ENCODE measurements at regions not wholly inside any gene's neighbourhood (a gene's known extent, or its start where the extent isn't known, plus 50 kb on each side); places are given as distances from the start of the nearest gene placed in this dataset.
A peak's percentile ranks its signal among the peaks of the same experiment; 100 is the strongest.
"Not testable (repeated sequence)": the region's sequence is repeated elsewhere in the genome, so short reads cannot be mapped to it uniquely, and the experiment has no call there.

DNA sequence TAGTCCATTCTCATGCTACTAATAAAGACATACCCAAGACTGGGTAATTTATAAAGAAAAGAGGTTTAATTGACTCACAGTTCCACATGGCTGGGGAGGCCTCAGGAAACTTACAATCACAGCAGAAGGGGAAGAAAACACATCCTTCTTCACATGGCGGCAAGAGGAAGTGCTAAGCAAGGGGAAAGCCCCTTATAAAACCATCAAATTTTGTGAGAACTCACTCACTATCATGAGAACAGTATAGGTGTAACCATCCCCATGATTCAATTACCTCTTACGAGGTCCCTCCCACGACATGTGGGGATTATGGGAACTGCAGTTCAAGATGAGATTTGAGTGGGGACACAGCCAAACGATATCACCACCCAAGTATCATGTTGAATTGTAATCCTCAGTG is 52.7 kb upstream of the FOXO6 start:
- H3K4me1 ChIP-seq; intact Hi-C loops (cut with DNase I; ENCODE audit: low total_unique reads); H3K4me3 ChIP-seq; H3K9me3 ChIP-seq; H3K27ac ChIP-seq; H3K27me3 ChIP-seq; H3K36me3 ChIP-seq; DNase-seq: not testable (repeated sequence)
- 73 to 81% (median 80%) methylated on average over 4 of the region's 4 CpGs for WGBS, 5 donors

DNA sequence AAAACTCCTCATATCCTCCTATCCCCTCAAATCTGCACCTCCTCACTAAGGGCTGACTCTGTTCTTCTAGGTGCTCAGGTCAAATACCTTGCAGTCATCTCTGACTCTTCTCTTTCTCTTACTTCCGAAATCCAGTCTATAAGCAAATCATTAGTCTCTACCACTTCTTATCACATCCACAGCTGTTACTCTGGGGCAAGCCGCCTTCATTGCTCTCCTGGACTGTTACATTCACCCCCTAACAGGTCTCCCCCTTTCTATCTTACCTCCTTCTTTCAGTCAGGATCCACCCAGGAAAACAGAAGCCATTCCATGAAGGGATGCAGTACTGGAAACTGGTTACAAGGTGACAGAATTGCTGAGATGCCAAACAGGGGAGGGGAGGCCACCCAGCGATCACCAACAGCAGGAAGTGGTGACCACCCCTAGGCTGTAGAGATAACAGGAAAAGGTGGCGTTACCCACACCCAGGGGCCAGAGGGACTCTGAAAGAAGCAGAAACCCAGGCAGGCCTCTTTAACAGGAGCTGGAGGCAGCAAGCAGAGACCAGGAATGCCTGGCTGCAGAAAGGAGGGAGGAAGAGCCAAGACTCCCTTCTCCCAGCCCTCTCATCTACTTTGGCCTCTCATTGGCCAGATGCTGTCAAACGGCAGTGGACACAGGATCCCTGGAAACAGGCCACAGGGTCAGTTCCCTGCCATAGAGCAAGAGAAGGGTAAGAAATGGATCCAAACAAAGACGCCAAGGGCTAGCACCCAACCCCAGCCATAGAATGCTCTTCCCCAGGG is 55.5 kb upstream of the FOXO6 start:
- peak in 1 of 2 donors; percentile 10 for DNase-seq
- TF ChIP-seq EP300 (IDR thresholded peaks at IDR 0.05) (no peak), POLR2AphosphoS5 (IDR thresholded peaks at IDR 0.05) (no peak), POLR2A (IDR thresholded peaks at IDR 0.05) (no peak), CTCF (IDR thresholded peaks at IDR 0.05) (no peak)
- H3K36me3 ChIP-seq, result no peaks in the 10 kb centered on the region
- peaks cover 0 to 9% (median 0%) of the 10 kb centered on the region in 4 donors for H3K9me3 ChIP-seq
- intact Hi-C loops (cut with DNase I; ENCODE audit: low total_unique reads), result no loop called here
- no peaks in the 10 kb centered on the region for H3K27me3 ChIP-seq
- 58 to 78% (median 65%) methylated on average over 6 of the region's 6 CpGs for WGBS, 5 donors
- H3K4me3 ChIP-seq, result no peak overlapping the region
- no peak overlapping the region for H3K27ac ChIP-seq
- H3K4me1 ChIP-seq, result no peaks in the 10 kb centered on the region

DNA sequence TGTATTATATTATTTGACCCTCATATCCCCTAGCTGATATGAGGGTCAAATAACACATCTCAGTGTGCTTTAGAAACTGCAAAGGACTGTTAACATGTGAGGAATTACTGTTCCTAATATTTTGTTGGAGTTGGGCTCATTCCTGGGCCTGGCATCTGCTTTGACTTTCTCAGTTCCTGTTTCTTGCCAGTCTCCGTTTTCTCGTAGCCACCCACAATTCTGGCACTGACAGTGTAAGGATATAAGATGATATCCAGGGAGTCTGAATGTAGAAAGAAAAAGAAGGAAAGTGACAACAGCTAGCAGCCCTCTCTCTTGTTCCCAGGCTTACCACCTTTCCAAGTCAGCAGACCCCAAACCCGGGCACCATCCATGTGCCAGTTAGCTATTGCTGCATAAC is 54.4 kb upstream of the SCMH1 start:
- no peaks in the 10 kb centered on the region for H3K27me3 ChIP-seq
- TF ChIP-seq POLR2A (IDR thresholded peaks at IDR 0.05), result no peak
- TF ChIP-seq EP300 (IDR thresholded peaks at IDR 0.05), result no peak
- TF ChIP-seq POLR2AphosphoS5 (IDR thresholded peaks at IDR 0.05), result no peak
- no peak for TF ChIP-seq CTCF (IDR thresholded peaks at IDR 0.05)
- intact Hi-C loops (cut with DNase I; ENCODE audit: low total_unique reads), result no loop called here
- H3K36me3 ChIP-seq, result no peaks in the 10 kb centered on the region
- no peaks in the 10 kb centered on the region for H3K9me3 ChIP-seq
- DNase-seq, result peak in 1 of 2 donors; percentile 5
- WGBS, 5 donors, result 89 to 97% (median 92%) methylated on average over 3 of the region's 3 CpGs
- no peak overlapping the region for H3K27ac ChIP-seq
- no peaks in the 10 kb centered on the region for H3K4me1 ChIP-seq
- H3K4me3 ChIP-seq, result no peak overlapping the region

GRCh38 chr1:41294216-41294615 is 52.1 kb upstream of the SCMH1 start:
- WGBS, 5 donors, result 61 to 76% (median 63%) methylated on average over 2 to 3 of the region's 3 CpGs
- H3K27me3 ChIP-seq, result peaks cover 0 to 20% (median 0%) of the 10 kb centered on the region in 3 donors
- no peaks in the 10 kb centered on the region for H3K36me3 ChIP-seq
- peak in 1 of 2 donors; percentile 23 for DNase-seq
- TF ChIP-seq POLR2A (IDR thresholded peaks at IDR 0.05), result no peak
- TF ChIP-seq POLR2AphosphoS5 (IDR thresholded peaks at IDR 0.05), result no peak
- no peak for TF ChIP-seq EP300 (IDR thresholded peaks at IDR 0.05)
- no peak for TF ChIP-seq CTCF (IDR thresholded peaks at IDR 0.05)
- no peaks in the 10 kb centered on the region for H3K4me1 ChIP-seq
- no peak overlapping the region for H3K27ac ChIP-seq
- H3K4me3 ChIP-seq, result no peak overlapping the region
- intact Hi-C loops (cut with DNase I; ENCODE audit: low total_unique reads), result no loop called here
- H3K9me3 ChIP-seq, result no peaks in the 10 kb centered on the region

GRCh38 chr1:41293779-41294178 is 51.7 kb upstream of the SCMH1 start:
- WGBS, 5 donors, result 68 to 85% (median 71%) methylated on average over 2 of the region's 2 CpGs
- peak in 1 of 2 donors; percentile 5 for DNase-seq
- H3K27me3 ChIP-seq, result peaks cover 0 to 22% (median 0%) of the 10 kb centered on the region in 3 donors

More at GRCh38 chr1:41293779-41294178, 51.7 kb upstream of the SCMH1 start:
- H3K4me3 ChIP-seq, result no peak overlapping the region
- H3K36me3 ChIP-seq, result no peaks in the 10 kb centered on the region
- no peak overlapping the region for H3K27ac ChIP-seq
- no peaks in the 10 kb centered on the region for H3K4me1 ChIP-seq
- no peak for TF ChIP-seq CTCF (IDR thresholded peaks at IDR 0.05)
- no peak for TF ChIP-seq POLR2A (IDR thresholded peaks at IDR 0.05)
- no peak for TF ChIP-seq EP300 (IDR thresholded peaks at IDR 0.05)
- no peak for TF ChIP-seq POLR2AphosphoS5 (IDR thresholded peaks at IDR 0.05)
- no peaks in the 10 kb centered on the region for H3K9me3 ChIP-seq
- intact Hi-C loops (cut with DNase I; ENCODE audit: low total_unique reads), result no loop called here

Data from stomach (tissue), 8 donors.